ENCODE measurements at regions not wholly inside any gene's neighbourhood (a gene's known extent, or its start where the extent isn't known, plus 50 kb on each side); places are given as distances from the start of the nearest gene placed in this dataset.

DNA sequence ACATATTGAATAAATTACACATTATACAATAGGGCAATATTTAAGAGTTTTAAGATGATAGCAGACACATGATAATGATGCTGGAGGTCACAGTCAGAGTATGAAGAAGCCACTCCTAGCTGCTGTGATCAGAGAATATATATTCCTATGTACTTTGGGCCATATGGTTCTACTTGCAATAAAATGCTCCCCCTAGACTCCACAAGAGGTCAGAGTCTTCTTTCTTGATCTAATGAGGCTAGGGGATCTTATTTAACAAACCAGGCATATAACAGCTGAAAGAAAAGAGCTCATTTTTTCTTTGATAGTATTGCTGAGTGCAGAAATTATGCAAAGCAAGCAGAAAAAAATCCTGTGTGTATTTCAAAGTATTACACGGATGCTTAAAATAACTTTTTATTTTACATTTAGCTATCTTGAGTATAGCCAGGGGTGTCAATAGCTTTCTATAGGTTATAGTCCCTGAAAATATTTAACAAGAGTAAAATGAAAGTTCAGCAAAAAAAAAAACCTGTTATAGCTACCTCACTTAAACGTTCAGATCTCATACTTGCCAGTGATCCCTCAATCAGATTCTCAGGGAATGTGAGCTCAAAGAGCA is 748.7 kb upstream of the CHAC2 start:
- H3K9me1 ChIP-seq (ENCODE audit: control insufficient read depth, extremely low read depth, insufficient read depth, low read length) = no peaks in the 10 kb centered on the region
- H3K4me1 ChIP-seq (ENCODE audit: control insufficient read depth, extremely low read depth, insufficient read depth, low read length) = no peaks in the 10 kb centered on the region
- H3K4me3 ChIP-seq (ENCODE audit: control insufficient read depth in 2 of 3, extremely low read depth in 1 of 3, insufficient read depth in 2 of 3, low read depth in 1 of 3, low read length in 3 of 3) = no peak overlapping the region
- no peak overlapping the region for H2AFZ ChIP-seq (ENCODE audit: control insufficient read depth, low read length)
- no peak overlapping the region for H3K27ac ChIP-seq (ENCODE audit: control insufficient read depth, insufficient read depth, low read length)
- dilution Hi-C loops (cut with MboI; ENCODE audit: extremely low pct_ligation_motif_present, low sequenced_read_pairs) = no loop called here
- H3K9me3 ChIP-seq (ENCODE audit: control insufficient read depth, low read depth, low read length) = no peaks in the 10 kb centered on the region
- DNase-seq (ENCODE audit: low read depth, low spot score) (no peak), FAIRE-seq (no peak)
- no peak overlapping the region for H3K9ac ChIP-seq (ENCODE audit: control insufficient read depth, extremely low read depth, insufficient read depth, low read length)
- H3K4me2 ChIP-seq (ENCODE audit: control insufficient read depth, extremely low read depth, insufficient read depth, low read depth, low read length) = no peak overlapping the region
- H3K27me3 ChIP-seq (ENCODE audit: control insufficient read depth, extremely low read depth, insufficient read depth, low read length) = no peaks in the 10 kb centered on the region
- H4K20me1 ChIP-seq (ENCODE audit: control insufficient read depth, extremely low read depth, insufficient read depth, low read length) = no peaks in the 10 kb centered on the region
- TF ChIP-seq, protein P1, sequence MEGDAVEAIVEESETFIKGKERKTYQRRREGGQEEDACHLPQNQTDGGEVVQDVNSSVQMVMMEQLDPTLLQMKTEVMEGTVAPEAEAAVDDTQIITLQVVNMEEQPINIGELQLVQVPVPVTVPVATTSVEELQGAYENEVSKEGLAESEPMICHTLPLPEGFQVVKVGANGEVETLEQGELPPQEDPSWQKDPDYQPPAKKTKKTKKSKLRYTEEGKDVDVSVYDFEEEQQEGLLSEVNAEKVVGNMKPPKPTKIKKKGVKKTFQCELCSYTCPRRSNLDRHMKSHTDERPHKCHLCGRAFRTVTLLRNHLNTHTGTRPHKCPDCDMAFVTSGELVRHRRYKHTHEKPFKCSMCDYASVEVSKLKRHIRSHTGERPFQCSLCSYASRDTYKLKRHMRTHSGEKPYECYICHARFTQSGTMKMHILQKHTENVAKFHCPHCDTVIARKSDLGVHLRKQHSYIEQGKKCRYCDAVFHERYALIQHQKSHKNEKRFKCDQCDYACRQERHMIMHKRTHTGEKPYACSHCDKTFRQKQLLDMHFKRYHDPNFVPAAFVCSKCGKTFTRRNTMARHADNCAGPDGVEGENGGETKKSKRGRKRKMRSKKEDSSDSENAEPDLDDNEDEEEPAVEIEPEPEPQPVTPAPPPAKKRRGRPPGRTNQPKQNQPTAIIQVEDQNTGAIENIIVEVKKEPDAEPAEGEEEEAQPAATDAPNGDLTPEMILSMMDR (optimal IDR thresholded peaks at IDR 0.05 in 1 of 3, IDR thresholded peaks at IDR 0.05 in 1 of 3, conservative IDR thresholded peaks at IDR 0.05 in 1 of 3; ENCODE audit: extremely low read depth in 1 of 3, insufficient read depth in 2 of 3, low read length in 3 of 3) = no peak
- no peak for TF ChIP-seq EZH2 (IDR thresholded peaks at IDR 0.05; ENCODE audit: low read length)
- no peaks in the 10 kb centered on the region for H3K36me3 ChIP-seq (ENCODE audit: control insufficient read depth in 2 of 2, extremely low read depth in 1 of 2, insufficient read depth in 2 of 2, low read length in 2 of 2)
- no peaks in the 10 kb centered on the region for H3K79me2 ChIP-seq (ENCODE audit: control insufficient read depth, insufficient read depth, low read length)

DNA sequence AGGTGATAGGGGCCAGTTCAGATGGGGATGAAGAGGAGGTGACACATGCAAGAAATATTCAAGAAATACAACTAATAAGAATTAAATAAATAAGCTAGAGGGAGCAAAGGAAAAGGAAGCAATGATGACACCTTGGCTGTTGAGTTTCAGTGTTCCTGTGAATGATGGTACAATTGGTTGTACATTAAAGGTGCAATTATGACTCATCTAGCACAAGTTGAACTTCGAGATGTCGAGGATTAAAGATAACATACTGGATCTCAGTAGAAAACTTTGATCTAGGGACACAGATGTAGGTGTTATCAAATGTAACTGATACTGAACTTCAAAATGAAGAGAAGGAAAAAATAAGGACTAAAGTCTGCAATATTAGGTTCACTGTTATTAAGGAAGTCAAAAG is 760.6 kb upstream of the CHAC2 start:
- Histone ChIP-seq H3K9me1 (ENCODE audit: control insufficient read depth, extremely low read depth, insufficient read depth, low read length) (no peaks in the 10 kb centered on the region), H2AFZ (ENCODE audit: control insufficient read depth, low read length) (no peak overlapping the region), H3K4me1 (ENCODE audit: control insufficient read depth, extremely low read depth, insufficient read depth, low read length) (no peaks in the 10 kb centered on the region), H4K20me1 (ENCODE audit: control insufficient read depth, extremely low read depth, insufficient read depth, low read length) (no peaks in the 10 kb centered on the region), H3K79me2 (ENCODE audit: control insufficient read depth, insufficient read depth, low read length) (no peaks in the 10 kb centered on the region), H3K4me3 (ENCODE audit: control insufficient read depth in 2 of 3, extremely low read depth in 1 of 3, insufficient read depth in 2 of 3, low read depth in 1 of 3, low read length in 3 of 3) (no peak overlapping the region), H3K9me3 (ENCODE audit: control insufficient read depth, low read depth, low read length) (no peaks in the 10 kb centered on the region), H3K36me3 (ENCODE audit: control insufficient read depth in 2 of 2, extremely low read depth in 1 of 2, insufficient read depth in 2 of 2, low read length in 2 of 2) (no peaks in the 10 kb centered on the region), H3K9ac (ENCODE audit: control insufficient read depth, extremely low read depth, insufficient read depth, low read length) (no peak overlapping the region), H3K4me2 (ENCODE audit: control insufficient read depth, extremely low read depth, insufficient read depth, low read depth, low read length) (no peak overlapping the region), H3K27me3 (ENCODE audit: control insufficient read depth, extremely low read depth, insufficient read depth, low read length) (no peaks in the 10 kb centered on the region), H3K27ac (ENCODE audit: control insufficient read depth, insufficient read depth, low read length) (no peak overlapping the region)
- dilution Hi-C loops (cut with MboI; ENCODE audit: extremely low pct_ligation_motif_present, low sequenced_read_pairs) = no loop called here
- FAIRE-seq (no peak), DNase-seq (ENCODE audit: low read depth, low spot score) (no peak)
- TF ChIP-seq, protein P1 (optimal IDR thresholded peaks at IDR 0.05 in 1 of 3, IDR thresholded peaks at IDR 0.05 in 1 of 3, conservative IDR thresholded peaks at IDR 0.05 in 1 of 3; ENCODE audit: extremely low read depth in 1 of 3, insufficient read depth in 2 of 3, low read length in 3 of 3) = no peak
- no peak for TF ChIP-seq EZH2 (IDR thresholded peaks at IDR 0.05; ENCODE audit: low read length)
